ENCODE measurements at regions not wholly inside any gene's neighbourhood (a gene's known extent, or its start where the extent isn't known, plus 50 kb on each side); places are given as distances from the start of the nearest gene placed in this dataset.

GRCh38 chr3:46146548-46146947 is 61.6 kb downstream of the CCR1 start:
- DNase-seq (ENCODE audit: low spot score): no peak

GRCh38 chr3:46146021-46146420 is 62.1 kb downstream of the CCR1 start:
- no peak for DNase-seq (ENCODE audit: low spot score)

- DNase-seq (ENCODE audit: low spot score): no peak
Observed at GRCh38 chr3:46145147-46145546, 63.0 kb downstream of the CCR1 start.

DNA sequence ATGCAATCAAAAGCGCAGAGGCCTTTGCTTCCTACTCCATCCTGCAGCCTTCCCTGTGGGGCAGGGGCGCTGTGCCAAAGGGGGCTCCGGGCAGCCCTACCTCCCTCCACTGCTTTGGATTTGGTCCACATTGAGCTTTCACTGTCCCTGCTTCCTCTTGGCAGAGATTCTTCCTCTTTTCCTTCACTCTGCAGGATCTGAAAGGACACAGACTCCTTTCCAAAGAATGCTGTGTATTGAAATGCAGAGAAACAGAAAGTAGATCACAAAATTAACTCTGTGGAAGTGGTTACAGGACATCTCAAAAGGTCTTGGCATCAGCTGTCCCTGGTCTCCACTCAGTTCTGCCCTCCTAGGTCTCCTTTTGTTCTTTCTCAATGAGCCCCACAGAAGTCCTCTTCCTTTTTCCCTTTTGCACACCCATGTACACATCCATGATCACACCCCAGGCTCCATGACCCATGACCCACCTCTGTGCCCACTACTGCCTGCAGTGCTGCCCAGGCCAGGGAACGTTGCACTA is 64.1 kb downstream of the CCR1 start:
- no peak for DNase-seq (ENCODE audit: low spot score)

GRCh38 chr3:46141813-46142212 is 66.3 kb downstream of the CCR1 start:
- no peak for DNase-seq (ENCODE audit: low spot score)

DNA sequence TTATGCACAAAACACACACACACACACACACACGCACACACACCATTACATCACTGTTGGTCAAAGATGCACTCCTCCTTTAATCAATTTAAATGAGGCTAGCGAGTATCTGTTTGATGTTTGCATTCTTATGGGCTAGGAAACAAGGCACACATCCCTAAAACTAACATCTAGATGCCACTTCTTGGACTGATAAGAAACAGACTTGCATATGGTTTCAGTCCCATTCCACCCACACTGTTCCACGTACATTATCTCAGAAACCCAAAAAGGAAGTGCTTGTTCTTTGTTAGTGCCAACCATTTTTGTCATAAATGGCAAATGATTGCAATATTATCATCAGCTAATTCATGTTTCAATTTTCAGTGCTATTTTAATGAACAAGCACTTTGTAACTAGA is 69.5 kb downstream of the CCR1 start:
- DNase-seq (ENCODE audit: low spot score): no peak

- no peak for DNase-seq (ENCODE audit: low spot score)
Observed at GRCh38 chr3:46135475-46135874, 72.6 kb downstream of the CCR1 start.

DNA sequence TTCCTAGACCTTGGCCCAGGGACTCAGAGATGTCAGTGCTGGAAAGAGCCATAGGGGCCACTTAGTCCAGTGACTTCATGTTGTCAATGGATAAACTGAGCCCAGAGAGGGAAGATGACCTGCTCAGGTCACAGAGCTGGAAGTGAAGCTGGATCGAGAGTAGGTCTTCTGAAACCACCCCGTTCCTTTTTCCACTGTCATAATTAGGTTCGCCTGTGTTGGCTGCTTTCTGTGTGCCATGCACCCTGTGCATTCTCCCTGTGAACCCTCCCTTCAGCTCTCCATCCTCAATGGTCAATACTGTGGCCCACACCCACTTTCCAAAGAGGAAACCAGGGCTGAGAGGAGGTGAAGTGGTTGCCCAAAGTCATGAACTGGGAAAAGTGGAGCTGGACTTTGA is 74.8 kb downstream of the CCR1 start:
- no peak for DNase-seq (ENCODE audit: low spot score)

GRCh38 chr3:46132565-46132964 is 75.5 kb downstream of the CCR1 start:
- no peak for DNase-seq (ENCODE audit: low spot score)

DNA sequence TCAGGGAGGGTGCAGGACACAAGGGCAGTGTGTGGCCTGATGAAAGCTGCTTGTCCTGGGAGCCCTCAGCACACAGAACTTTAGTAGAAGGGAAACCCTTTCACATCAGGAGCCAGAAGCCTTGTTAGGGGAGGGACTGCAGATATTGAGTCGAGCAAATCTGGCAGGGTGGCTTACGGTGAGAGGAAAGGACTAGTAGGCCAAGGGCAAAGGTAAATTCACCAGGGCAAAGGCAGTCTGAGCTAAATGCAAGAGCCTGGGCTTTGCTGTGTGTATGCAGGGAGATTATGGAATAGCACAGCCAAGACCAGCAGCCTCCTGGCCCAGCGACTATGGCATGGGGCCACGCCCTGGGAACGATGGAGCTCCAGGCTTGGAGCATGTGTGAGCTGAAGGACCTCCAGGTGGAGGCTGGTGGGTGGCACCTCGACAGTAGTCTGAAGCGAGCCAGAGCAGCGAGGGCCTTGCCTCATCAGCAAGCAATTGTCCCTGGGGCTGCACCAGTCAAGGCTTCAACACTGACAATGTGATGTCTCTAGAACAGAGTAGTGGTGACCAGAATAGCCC is 76.1 kb downstream of the CCR1 start:
- no peak for DNase-seq (ENCODE audit: low spot score)

- DNase-seq (ENCODE audit: low spot score): no peak
Observed at GRCh38 chr3:46130631-46131310, 77.3 kb downstream of the CCR1 start.

- DNase-seq (ENCODE audit: low spot score): no peak
Observed at GRCh38 chr3:46129588-46130272, 78.4 kb downstream of the CCR1 start.

DNA sequence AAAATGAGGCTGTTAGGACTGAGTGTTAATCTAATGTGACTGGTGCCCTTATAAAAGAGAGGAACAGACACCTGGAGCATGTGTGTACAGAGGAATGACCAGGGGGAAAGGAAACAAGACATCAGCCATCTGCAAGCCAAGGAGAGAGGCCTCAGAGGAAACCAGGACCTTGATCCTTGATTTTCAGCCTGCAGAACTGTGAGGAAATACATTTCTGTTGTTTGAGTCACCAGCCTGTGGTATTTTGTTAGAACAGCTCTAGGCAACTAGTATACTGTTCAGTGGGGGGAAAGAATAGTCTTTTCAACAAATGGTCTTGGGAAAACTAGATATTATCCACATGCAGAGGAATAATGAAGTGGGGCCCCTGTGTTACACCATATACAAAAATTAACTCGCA is 80.6 kb downstream of the CCR1 start:
- no peak for DNase-seq (ENCODE audit: low spot score)

DNA sequence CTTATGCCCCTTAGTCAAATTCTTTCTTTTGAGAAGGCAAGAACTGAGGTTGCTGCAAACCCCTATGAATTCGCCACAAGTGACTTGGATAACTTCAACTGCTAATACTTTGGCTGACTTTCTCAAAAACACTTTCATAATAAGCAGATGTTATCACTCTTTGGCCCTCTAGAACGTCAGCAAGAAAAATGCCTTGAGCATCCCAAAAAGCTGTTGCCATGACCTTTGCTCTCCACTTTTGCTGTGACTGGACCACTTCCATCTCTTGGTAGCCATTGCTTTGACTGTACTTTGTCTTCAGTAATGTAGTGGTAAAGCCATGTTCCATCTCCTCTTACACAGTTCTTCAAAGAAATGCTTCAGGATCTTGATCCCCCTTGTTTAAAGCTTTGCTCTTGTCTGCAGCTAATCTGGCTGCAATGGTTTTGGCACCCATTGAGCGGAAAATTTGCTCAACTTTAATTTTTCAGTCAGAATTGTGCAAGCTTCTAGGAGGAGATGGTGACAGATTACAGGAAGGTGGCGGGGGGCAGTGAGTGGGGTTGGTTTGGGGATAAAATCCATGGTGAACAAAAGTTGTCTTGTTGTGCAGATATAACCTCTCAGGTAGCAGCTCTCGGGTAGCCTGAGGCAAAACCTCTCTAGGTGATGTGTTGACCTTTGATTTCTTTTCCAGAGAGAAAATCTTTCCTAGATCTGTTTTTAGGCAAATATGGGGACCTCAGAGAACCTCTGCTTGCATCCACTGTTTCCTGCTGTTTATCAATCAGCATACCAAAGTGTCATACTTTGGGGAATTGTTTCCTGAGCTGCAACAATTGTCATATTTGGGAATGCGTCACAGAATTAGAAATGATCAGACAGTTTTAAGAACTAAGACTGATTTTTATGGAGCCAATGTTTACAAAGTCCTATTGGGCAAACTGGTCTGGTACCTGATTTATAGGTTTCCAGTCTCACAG is 83.6 kb downstream of the CCR1 start:
- DNase-seq (ENCODE audit: low spot score): no peak

GRCh38 chr3:46123646-46124045 is 84.5 kb downstream of the CCR1 start:
- DNase-seq (ENCODE audit: low spot score): no peak

GRCh38 chr3:46122091-46122490 is 86.0 kb downstream of the CCR1 start:
- no peak for DNase-seq (ENCODE audit: low spot score)

- no peak for DNase-seq (ENCODE audit: low spot score)
Observed at GRCh38 chr3:46120983-46121382, 87.1 kb downstream of the CCR1 start.

GRCh38 chr3:46119709-46120498 is 88.2 kb downstream of the CCR1 start:
- DNase-seq (ENCODE audit: low spot score): no peak

GRCh38 chr3:46119253-46119652 is 88.9 kb downstream of the CCR1 start:
- DNase-seq (ENCODE audit: low spot score): no peak

DNA sequence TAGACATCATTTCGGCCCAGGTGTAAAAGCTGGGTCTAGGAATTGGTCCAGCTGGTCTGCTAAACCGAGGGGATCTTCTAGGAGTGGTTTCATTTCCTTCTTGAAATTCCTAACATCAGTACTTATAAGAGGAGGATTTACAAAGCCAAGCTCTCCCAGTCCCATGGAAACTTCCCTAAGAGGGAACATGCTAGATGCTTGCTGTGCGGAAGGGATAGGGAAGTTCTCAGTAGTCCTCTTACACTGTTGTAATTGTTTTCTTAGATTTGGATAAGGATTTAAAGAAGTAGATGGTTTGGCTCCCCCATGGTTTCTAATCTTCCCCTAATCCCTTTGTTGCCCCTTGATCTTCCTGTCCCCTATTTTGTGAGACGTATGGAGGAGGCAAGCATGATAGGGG is 89.7 kb upstream of the XCR1 start:
- no peak for DNase-seq (ENCODE audit: low spot score)

DNA sequence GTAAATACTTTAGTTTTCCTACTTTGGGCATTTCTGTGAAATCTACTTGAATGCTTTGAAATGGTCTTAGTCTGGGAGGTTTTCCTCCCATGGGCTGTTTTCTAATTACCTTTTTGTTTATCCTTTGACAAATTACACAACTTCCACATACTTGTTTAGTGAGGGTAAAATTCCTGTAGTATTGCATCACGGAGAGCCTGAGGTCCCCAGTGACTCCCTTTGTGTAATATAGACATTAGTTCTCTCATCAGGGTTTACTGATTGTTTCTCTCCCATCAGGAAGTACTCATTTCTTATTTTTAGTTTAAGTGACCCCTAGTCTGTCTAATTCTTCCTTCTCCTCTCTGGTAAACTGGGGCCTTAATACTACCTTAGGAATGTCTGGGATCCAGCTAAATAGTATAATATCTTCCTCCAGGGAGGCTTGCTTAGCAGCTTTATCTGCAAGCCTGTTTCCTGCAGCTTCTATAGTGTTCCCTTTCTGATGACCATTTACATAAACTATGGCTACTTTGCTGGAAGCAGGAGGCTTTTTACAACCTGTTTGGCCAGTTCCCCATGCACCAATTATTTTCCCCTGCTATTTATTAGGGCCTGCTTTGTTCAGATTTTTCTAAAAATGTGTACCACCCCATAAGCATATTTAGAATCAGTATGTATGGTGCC is 87.2 kb upstream of the XCR1 start:
- no peak for DNase-seq (ENCODE audit: low spot score)
